ENCODE measurements at regions not wholly inside any gene's neighbourhood (a gene's known extent, or its start where the extent isn't known, plus 50 kb on each side); places are given as distances from the start of the nearest gene placed in this dataset.
A peak's percentile ranks its signal among the peaks of the same experiment; 100 is the strongest.

DNA sequence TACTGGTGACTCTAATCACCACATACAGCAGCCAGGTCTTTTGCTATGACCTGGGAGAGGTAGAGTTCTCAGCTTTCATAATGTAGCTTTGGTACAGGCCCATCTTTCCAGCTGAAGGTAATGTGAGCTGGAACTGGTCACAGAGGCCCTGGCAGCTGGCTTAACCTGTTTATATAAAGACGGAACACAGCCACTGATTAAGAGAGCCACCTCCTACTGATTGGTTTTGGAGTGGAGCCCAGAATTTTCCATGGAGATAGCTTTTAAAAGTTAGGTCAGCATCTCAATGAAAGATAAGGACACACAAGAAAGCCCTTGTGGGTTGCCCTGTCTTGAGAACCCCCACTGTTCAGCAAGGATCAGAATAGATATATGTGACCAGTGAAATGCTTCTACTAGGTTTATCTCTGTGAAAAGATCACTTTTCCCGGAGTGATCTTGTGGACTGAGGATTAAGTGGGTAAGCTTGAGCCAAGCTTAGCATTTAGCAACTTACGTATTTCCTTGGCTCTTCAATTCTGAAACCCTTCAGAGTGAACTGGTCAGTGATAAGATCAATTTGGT, 213.7 kb upstream of the CITED2 start:
- no peaks in the 10 kb centered on the region for H3K36me3 ChIP-seq
- DNase-seq (no peak), ATAC-seq (peak; percentile 75 to 77)
- H3K9me3 ChIP-seq = no peaks in the 10 kb centered on the region
- H3K4me1 ChIP-seq = peaks cover 25% of the 10 kb centered on the region
- no peak overlapping the region for H3K4me3 ChIP-seq
- H3K27ac ChIP-seq = peak overlapping the region; percentile 15
- TF ChIP-seq, protein P1, sequence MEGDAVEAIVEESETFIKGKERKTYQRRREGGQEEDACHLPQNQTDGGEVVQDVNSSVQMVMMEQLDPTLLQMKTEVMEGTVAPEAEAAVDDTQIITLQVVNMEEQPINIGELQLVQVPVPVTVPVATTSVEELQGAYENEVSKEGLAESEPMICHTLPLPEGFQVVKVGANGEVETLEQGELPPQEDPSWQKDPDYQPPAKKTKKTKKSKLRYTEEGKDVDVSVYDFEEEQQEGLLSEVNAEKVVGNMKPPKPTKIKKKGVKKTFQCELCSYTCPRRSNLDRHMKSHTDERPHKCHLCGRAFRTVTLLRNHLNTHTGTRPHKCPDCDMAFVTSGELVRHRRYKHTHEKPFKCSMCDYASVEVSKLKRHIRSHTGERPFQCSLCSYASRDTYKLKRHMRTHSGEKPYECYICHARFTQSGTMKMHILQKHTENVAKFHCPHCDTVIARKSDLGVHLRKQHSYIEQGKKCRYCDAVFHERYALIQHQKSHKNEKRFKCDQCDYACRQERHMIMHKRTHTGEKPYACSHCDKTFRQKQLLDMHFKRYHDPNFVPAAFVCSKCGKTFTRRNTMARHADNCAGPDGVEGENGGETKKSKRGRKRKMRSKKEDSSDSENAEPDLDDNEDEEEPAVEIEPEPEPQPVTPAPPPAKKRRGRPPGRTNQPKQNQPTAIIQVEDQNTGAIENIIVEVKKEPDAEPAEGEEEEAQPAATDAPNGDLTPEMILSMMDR (IDR thresholded peaks at IDR 0.05) = no peak
- H3K27me3 ChIP-seq (ENCODE audit: low read depth) = no peaks in the 10 kb centered on the region
- intact Hi-C loops (cut with DNase I) = no loop called here

DNA sequence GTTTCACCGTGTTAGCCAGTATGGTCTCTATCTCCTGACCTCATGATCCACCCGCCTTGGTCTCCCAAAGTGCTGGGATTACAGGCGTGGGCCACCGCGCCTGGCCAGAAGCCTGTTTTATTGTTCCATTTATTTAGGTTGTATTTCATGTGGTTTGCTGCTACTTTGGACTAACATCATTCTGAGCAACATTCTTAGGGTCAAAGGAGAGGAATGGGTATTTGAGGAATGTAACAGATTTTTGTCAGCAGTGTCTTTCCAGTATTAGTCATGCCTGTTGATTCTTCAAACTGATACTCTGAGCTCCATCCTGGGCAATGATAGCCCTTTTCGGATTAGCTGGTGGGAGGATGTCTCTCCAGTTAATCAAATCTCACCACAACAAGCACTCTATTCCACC, 213.0 kb upstream of the CITED2 start:
- H3K27ac ChIP-seq = peak overlapping the region; percentile 0

GRCh38 chr6:139586273-139586672, 211.8 kb upstream of the CITED2 start:
- Histone ChIP-seq H3K4me3 (no peak overlapping the region), H3K36me3 (no peaks in the 10 kb centered on the region), H3K9me3 (no peaks in the 10 kb centered on the region), H3K4me1 (peaks cover 16% of the 10 kb centered on the region), H3K27me3 (ENCODE audit: low read depth) (no peaks in the 10 kb centered on the region), H3K27ac (no peak overlapping the region)
- TF ChIP-seq, protein P1 (IDR thresholded peaks at IDR 0.05) = no peak
- intact Hi-C loops (cut with DNase I) = no loop called here
- ATAC-seq (no peak), DNase-seq (no peak)

More for the DNA sequence above, 213.0 kb upstream of the CITED2 start:
- TF ChIP-seq, protein P1 (IDR thresholded peaks at IDR 0.05) = no peak
- peaks cover 25% of the 10 kb centered on the region for H3K4me1 ChIP-seq
- intact Hi-C loops (cut with DNase I) = no loop called here
- no peaks in the 10 kb centered on the region for H3K9me3 ChIP-seq
- H3K4me3 ChIP-seq = no peak overlapping the region
- ATAC-seq (no peak), DNase-seq (no peak)
- H3K36me3 ChIP-seq = no peaks in the 10 kb centered on the region
- no peaks in the 10 kb centered on the region for H3K27me3 ChIP-seq (ENCODE audit: low read depth)

- intact Hi-C loops (cut with DNase I) = no loop called here
- Histone ChIP-seq H3K27me3 (ENCODE audit: low read depth) (no peaks in the 10 kb centered on the region), H3K4me3 (no peak overlapping the region), H3K9me3 (no peaks in the 10 kb centered on the region), H3K36me3 (no peaks in the 10 kb centered on the region), H3K4me1 (peaks cover 11% of the 10 kb centered on the region), H3K27ac (no peak overlapping the region)
- ATAC-seq = no peak
- TF ChIP-seq, protein P1 (IDR thresholded peaks at IDR 0.05) = no peak
- DNase-seq = no peak
Measured at GRCh38 chr6:139584599-139584998, 210.2 kb upstream of the CITED2 start.

- Histone ChIP-seq H3K27ac (no peak overlapping the region), H3K36me3 (no peaks in the 10 kb centered on the region), H3K4me1 (peaks cover 5% of the 10 kb centered on the region), H3K9me3 (no peaks in the 10 kb centered on the region), H3K27me3 (ENCODE audit: low read depth) (no peaks in the 10 kb centered on the region), H3K4me3 (no peak overlapping the region)
- ATAC-seq (no peak), DNase-seq (no peak)
- TF ChIP-seq, protein P1 (IDR thresholded peaks at IDR 0.05) = no peak
- intact Hi-C loops (cut with DNase I) = no loop called here
Measured at GRCh38 chr6:139583420-139583819, 209.0 kb upstream of the CITED2 start.

Measured in lower lobe of right lung (tissue), 2 donors.